ENCODE measurements at regions not wholly inside any gene's neighbourhood (a gene's known extent, or its start where the extent isn't known, plus 50 kb on each side); places are given as distances from the start of the nearest gene placed in this dataset.

DNA sequence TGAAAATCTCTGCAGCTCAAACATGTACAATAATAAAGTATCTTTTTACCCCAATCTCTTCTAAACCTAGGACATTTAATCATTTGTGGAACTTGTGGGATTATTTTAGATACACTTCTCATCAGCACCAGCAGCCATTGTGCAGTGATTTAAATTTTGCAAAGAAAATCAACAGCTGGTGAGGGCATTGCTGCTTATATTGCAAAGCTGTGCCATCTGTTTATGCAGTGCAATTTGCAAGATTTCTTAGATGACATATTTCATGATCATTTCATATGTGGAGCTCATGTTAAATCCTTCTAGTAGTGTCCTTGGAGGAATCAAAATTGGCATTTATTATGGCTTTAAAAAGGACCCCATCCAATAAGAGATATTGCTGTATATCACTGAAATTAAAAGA lies 320.7 kb downstream of the BTG1 start:
- TF ChIP-seq, protein P1, sequence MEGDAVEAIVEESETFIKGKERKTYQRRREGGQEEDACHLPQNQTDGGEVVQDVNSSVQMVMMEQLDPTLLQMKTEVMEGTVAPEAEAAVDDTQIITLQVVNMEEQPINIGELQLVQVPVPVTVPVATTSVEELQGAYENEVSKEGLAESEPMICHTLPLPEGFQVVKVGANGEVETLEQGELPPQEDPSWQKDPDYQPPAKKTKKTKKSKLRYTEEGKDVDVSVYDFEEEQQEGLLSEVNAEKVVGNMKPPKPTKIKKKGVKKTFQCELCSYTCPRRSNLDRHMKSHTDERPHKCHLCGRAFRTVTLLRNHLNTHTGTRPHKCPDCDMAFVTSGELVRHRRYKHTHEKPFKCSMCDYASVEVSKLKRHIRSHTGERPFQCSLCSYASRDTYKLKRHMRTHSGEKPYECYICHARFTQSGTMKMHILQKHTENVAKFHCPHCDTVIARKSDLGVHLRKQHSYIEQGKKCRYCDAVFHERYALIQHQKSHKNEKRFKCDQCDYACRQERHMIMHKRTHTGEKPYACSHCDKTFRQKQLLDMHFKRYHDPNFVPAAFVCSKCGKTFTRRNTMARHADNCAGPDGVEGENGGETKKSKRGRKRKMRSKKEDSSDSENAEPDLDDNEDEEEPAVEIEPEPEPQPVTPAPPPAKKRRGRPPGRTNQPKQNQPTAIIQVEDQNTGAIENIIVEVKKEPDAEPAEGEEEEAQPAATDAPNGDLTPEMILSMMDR (IDR thresholded peaks at IDR 0.05): no peak
- no peak for TF ChIP-seq EP300 (IDR thresholded peaks at IDR 0.05; ENCODE audit: low read depth)
